Heart right ventricle (tissue), 16 donors: ENCODE measurements at regions not wholly inside any gene's neighbourhood (a gene's known extent, or its start where the extent isn't known, plus 50 kb on each side); places are given as distances from the start of the nearest gene placed in this dataset.

Experiments used
- ATAC-seq, 8 donors: fragments of 200-7000 bp; cut with Tn5 transposase; one replicate each; pipeline ENCODE4 v1.9.1; 2020; ENCODE audit warnings: mild to moderate bottlenecking in 8 of 8, moderate library complexity in 8 of 8, moderate number of reproducible peaks in 1 of 8
- DNase-seq, 2 donors: peaks; one replicate each; pipeline ENCODE4 v3.0.0-alpha.2; 2020
- H3K27ac ChIP-seq, 10 donors: fragments of 200-600 bp; sonication (generic) in 2 of 10; one replicate each; pipeline versions ENCODE4 v1.5.0 to v1.8.0; 2020 to 2022; ENCODE audit warnings: mild to moderate bottlenecking in 3 of 10
- H3K27me3 ChIP-seq, 7 donors: fragments of 200-600 bp; one replicate each; pipeline ENCODE4 v1.8.0; 2021 to 2022; ENCODE audit warnings: mild to moderate bottlenecking in 2 of 7
- H3K36me3 ChIP-seq, 9 donors: fragments of 200-600 bp; sonication (generic) in 1 of 9; one replicate each; pipeline versions ENCODE4 v1.5.0 to v1.8.0; 2020 to 2022; ENCODE audit warnings: mild to moderate bottlenecking in 2 of 9
- H3K4me1 ChIP-seq, 9 donors: fragments of 200-600 bp; sonication (generic) in 1 of 9; one replicate each; pipeline versions ENCODE4 v1.5.0 to v1.8.0; 2020 to 2022; ENCODE audit warnings: mild to moderate bottlenecking in 4 of 9
- H3K4me3 ChIP-seq, 10 donors: fragments of 200-600 bp; sonication (generic) in 2 of 10; one replicate each; pipeline versions ENCODE4 v1.5.0 to v1.8.0; 2020 to 2022; ENCODE audit warnings: mild to moderate bottlenecking in 7 of 10, moderate library complexity in 2 of 10
- H3K9me3 ChIP-seq, 11 donors: fragments of 200-600 bp in 10 of 11; sonication (generic) in 2 of 11; one replicate each; pipeline versions ENCODE4 v1.5.0 to v1.8.0; 2013 to 2022; ENCODE audit warnings: mild to moderate bottlenecking in 2 of 11, control low read depth in 1 of 11, moderate library complexity in 1 of 11
- CTCF ChIP-seq, 9 donors: fragments of 200-600 bp; sonication (generic) in 2 of 9; IDR thresholded peaks; one replicate each; pipeline versions ENCODE4 v1.5.0 to v1.8.0; 2021 to 2022; ENCODE audit warnings: antibody characterized with exemption in 9 of 9, mild to moderate bottlenecking in 5 of 9, moderate library complexity in 1 of 9
- WGBS, 2 donors: extraction: QIAGEN DNeasy Blood & Tissue Kit; methylation state at CpG; one replicate each; pipeline ENCODE4 v1.1.7; 2013; ENCODE audit warnings: inconsistent platforms in 1 of 2; 5-methylcytosine and 5-hydroxymethylcytosine counted together
- intact Hi-C, 10 donors: fragments of 100-400 bp; cut with DNase I; formaldehyde crosslinking; loops; one replicate each; pipeline versions ENCODE4 v1.11.1 to v1.14.2; 2022
- donor health status: Arrhythmogenic right ventricular cardiomyopathy.
- donor health status: ischemic (EF 13 %, LVEDD 7.1; RV severe dilation, severe dysfunction).
- donor health status: healthy with polysubstance abuse.
- donor health status: DM: no; HTN: yes; CAD: no.
- donor health status: DM: no; HTN: no; CAD: no.
- donor health status: ischemic (EF 25% LVEDD 6.9; RV normal size, moderate dysfunction).
- donor health status: ischemic (EF 25% LVEDD 5.7; RV mildly dilated, moderate dysfunction).
- donor health status: healthy.
- donor health status: DM: yes; HTN: yes; CAD: no.
- donor health status: Ischemic cardiomyopathy.
- donor health status: ischemic (EF 35%, LVEDD 5.7; RV mildly dilated, moderate dysfunction).
- donor health status: nonischemic (EF 11% LVEDD 7.7; RV severe dilation, severe dysfunction).
- donor health status: DM: yes; HTN: yes; CAD: no.
- donor health status: PGD.
- donor health status: ischemic (EF 29% LVEDD 5.4; RV normal size, mild dysfunction).
- donor health status: nonischemic (EF 23%, LVEDD 6.1; RV moderate dilation, normal function).

GRCh38 chr11:30798547-30799236, 212.5 kb upstream of the MPPED2 start:
- no peaks in the 10 kb centered on the region for H3K27me3 ChIP-seq
- intact Hi-C loops, result no loop called here
- H3K9me3 ChIP-seq, result peaks cover 0 to 3% (median 0%) of the 10 kb centered on the region in 11 donors
- no peaks in the 10 kb centered on the region for H3K36me3 ChIP-seq
- H3K4me3 ChIP-seq, result no peak overlapping the region
- no peak for TF ChIP-seq CTCF (IDR thresholded peaks at IDR 0.05)
- WGBS, 2 donors, result 94 to 96% methylated on average over 3 of the region's 3 CpGs
- no peak for DNase-seq
- no peak overlapping the region for H3K27ac ChIP-seq
- no peaks in the 10 kb centered on the region for H3K4me1 ChIP-seq
- ATAC-seq, result no peak

- Histone ChIP-seq H3K27ac (no peak overlapping the region), H3K36me3 (no peaks in the 10 kb centered on the region), H3K27me3 (no peaks in the 10 kb centered on the region), H3K9me3 (peaks cover 0 to 3% (median 0%) of the 10 kb centered on the region in 11 donors), H3K4me1 (peaks cover 0 to 10% (median 0%) of the 10 kb centered on the region in 9 donors), H3K4me3 (no peak overlapping the region)
- WGBS, 2 donors, result 91 to 93% methylated on average over 4 of the region's 4 CpGs
- TF ChIP-seq CTCF (IDR thresholded peaks at IDR 0.05), result no peak
- intact Hi-C loops, result no loop called here
- DNase-seq, result no peak
- no peak for ATAC-seq
Measured at GRCh38 chr11:30789270-30789669, 203.1 kb upstream of the MPPED2 start.

- H3K27ac ChIP-seq, result no peak overlapping the region
- no peaks in the 10 kb centered on the region for H3K27me3 ChIP-seq
- intact Hi-C loops, result no loop called here
- H3K4me3 ChIP-seq, result no peak overlapping the region
- no peaks in the 10 kb centered on the region for H3K36me3 ChIP-seq
- DNase-seq, result no peak
- no peak for TF ChIP-seq CTCF (IDR thresholded peaks at IDR 0.05)
- peaks cover 0 to 3% (median 0%) of the 10 kb centered on the region in 11 donors for H3K9me3 ChIP-seq
- peaks cover 0 to 10% (median 0%) of the 10 kb centered on the region in 9 donors for H3K4me1 ChIP-seq
- WGBS, 2 donors, result 97% methylated on average over 2 of the region's 2 CpGs
- no peak for ATAC-seq
Measured at GRCh38 chr11:30788849-30789248, 202.7 kb upstream of the MPPED2 start.

GRCh38 chr11:30786256-30787110, 200.3 kb upstream of the MPPED2 start:
- peaks cover 0 to 10% (median 0%) of the 10 kb centered on the region in 9 donors for H3K4me1 ChIP-seq
- DNase-seq, result no peak
- 49 to 58% methylated on average over 4 of the region's 4 CpGs for WGBS, 2 donors
- TF ChIP-seq CTCF (IDR thresholded peaks at IDR 0.05), result no peak
- H3K27me3 ChIP-seq, result no peaks in the 10 kb centered on the region
- H3K36me3 ChIP-seq, result no peaks in the 10 kb centered on the region
- no peak overlapping the region for H3K4me3 ChIP-seq
- intact Hi-C loops, result no loop called here
- no peak for ATAC-seq
- peaks cover 0 to 3% (median 0%) of the 10 kb centered on the region in 11 donors for H3K9me3 ChIP-seq
- H3K27ac ChIP-seq, result no peak overlapping the region
